H9 (cell line): ENCODE measurements at regions not wholly inside any gene's neighbourhood (a gene's known extent, or its start where the extent isn't known, plus 50 kb on each side); places are given as distances from the start of the nearest gene placed in this dataset.

ENCODE experiments used
- DNase-seq: peaks from one replicate; pipeline ENCODE4 v3.0.0-alpha.2; 2017
- H2AFZ ChIP-seq: one replicate; pipeline ENCODE4 v1.6.1; 2013; ENCODE audit warnings: mild to moderate bottlenecking, low read length, control low read depth, moderate library complexity
- H2AK5ac ChIP-seq: 2 replicates; pipeline ENCODE4 v1.6.1; 2013; ENCODE audit warnings: low read length, control low read depth, mixed read lengths; ENCODE audit not compliant: insufficient read length
- H2BK120ac ChIP-seq: one replicate; pipeline ENCODE4 v1.6.1; 2013; ENCODE audit warnings: low read depth, mild to moderate bottlenecking, low read length, control low read depth, inconsistent platforms; ENCODE audit not compliant: poor library complexity, severe bottlenecking
- H2BK12ac ChIP-seq: 2 replicates; pipeline ENCODE4 v1.6.1; 2013; ENCODE audit warnings: low read length, control low read depth, mixed read lengths, low read depth; ENCODE audit not compliant: insufficient read length
- H2BK15ac ChIP-seq: 2 replicates; pipeline ENCODE4 v1.6.1; 2013; ENCODE audit warnings: low read depth, low read length, control low read depth
- H2BK20ac ChIP-seq: one replicate; pipeline ENCODE4 v1.6.1; 2013; ENCODE audit warnings: low read depth, mild to moderate bottlenecking, low read length, control low read depth, inconsistent platforms; ENCODE audit not compliant: poor library complexity, severe bottlenecking
- H2BK5ac ChIP-seq: 2 replicates; pipeline ENCODE4 v1.6.1; 2013; ENCODE audit warnings: low read length, control low read depth, mixed read lengths; ENCODE audit not compliant: insufficient read length
- H3K14ac ChIP-seq: 2 replicates; pipeline ENCODE4 v1.6.1; 2013; ENCODE audit warnings: low read length, control low read depth; ENCODE audit not compliant: insufficient read depth
- H3K18ac ChIP-seq: 2 replicates; pipeline ENCODE4 v1.6.1; 2013; ENCODE audit warnings: low read depth, mild to moderate bottlenecking, mixed read lengths, low read length, control low read depth; ENCODE audit not compliant: insufficient read length
- H3K23ac ChIP-seq: 2 replicates; pipeline ENCODE4 v1.6.1; 2013; ENCODE audit warnings: low read length, control low read depth, mixed read lengths, low read depth; ENCODE audit not compliant: insufficient read length
- H3K23me2 ChIP-seq: 2 replicates; pipeline ENCODE4 v1.6.1; 2013; ENCODE audit warnings: low read depth, mild to moderate bottlenecking, mixed read lengths, low read length, control low read depth; ENCODE audit not compliant: insufficient read length, poor library complexity, severe bottlenecking
- H3K27ac ChIP-seq: 2 replicates; pipeline ENCODE4 v1.5.1; 2013; ENCODE audit warnings: low read length, control low read depth, mixed read lengths, low read depth; ENCODE audit not compliant: insufficient read length
- H3K27me3 ChIP-seq: 2 replicates; pipeline ENCODE4 v1.6.1; 2013; ENCODE audit warnings: low read length, control low read depth, inconsistent platforms; ENCODE audit not compliant: insufficient read depth
- H3K4ac ChIP-seq: 2 replicates; pipeline ENCODE4 v1.6.1; 2013; ENCODE audit warnings: low read depth, mild to moderate bottlenecking, control low read depth, inconsistent platforms, low read length, moderate library complexity
- H3K4me1 ChIP-seq: 2 replicates; pipeline ENCODE4 v1.6.1; 2013; ENCODE audit warnings: low read length, control low read depth, inconsistent platforms; ENCODE audit not compliant: insufficient read depth
- H3K4me2 ChIP-seq: 2 replicates; pipeline ENCODE4 v1.6.1; 2013; ENCODE audit warnings: low read length, control low read depth, mixed read lengths; ENCODE audit not compliant: insufficient read length, insufficient read depth
- H3K56ac ChIP-seq: 2 replicates; pipeline ENCODE4 v1.6.1; 2013; ENCODE audit warnings: low read depth, mild to moderate bottlenecking, mixed read lengths, low read length, control low read depth; ENCODE audit not compliant: insufficient read length
- H3K79me1 ChIP-seq: 2 replicates; pipeline ENCODE4 v1.6.1; 2013; ENCODE audit warnings: low read depth, mild to moderate bottlenecking, moderate library complexity, low read length, control low read depth, inconsistent platforms; ENCODE audit not compliant: insufficient read depth, poor library complexity, severe bottlenecking
- H3K79me2 ChIP-seq: 2 replicates; pipeline ENCODE4 v1.6.1; 2013; ENCODE audit warnings: low read length, control low read depth, inconsistent platforms; ENCODE audit not compliant: insufficient read depth
- H3K9ac ChIP-seq: 2 replicates; pipeline ENCODE4 v1.6.1; 2013; ENCODE audit warnings: low read length, control low read depth, mixed read lengths; ENCODE audit not compliant: insufficient read length; ENCODE audit errors: extremely low read depth
- H3K9me3 ChIP-seq: one replicate; pipeline ENCODE4 v1.6.1; 2013; ENCODE audit warnings: low read depth, low read length, inconsistent platforms; ENCODE audit not compliant: control insufficient read depth
- H3T11ph ChIP-seq: one replicate; pipeline ENCODE4 v1.6.1; 2013; ENCODE audit warnings: mild to moderate bottlenecking, low read length, control low read depth, inconsistent platforms
- H4K20me1 ChIP-seq: one replicate; pipeline ENCODE4 v1.6.1; 2013; ENCODE audit not compliant: control insufficient read depth, insufficient read length, insufficient read depth
- H4K5ac ChIP-seq: 2 replicates; pipeline ENCODE4 v1.6.1; 2013; ENCODE audit warnings: low read depth, mild to moderate bottlenecking, mixed read lengths, low read length, control low read depth; ENCODE audit not compliant: insufficient read length
- H4K8ac ChIP-seq: replicated peaks from 2 replicates; pipeline ENCODE4 v1.6.1; 2013; ENCODE audit warnings: low read length, control low read depth, mixed read lengths, low read depth; ENCODE audit not compliant: insufficient read length
- H4K91ac ChIP-seq: 2 replicates; pipeline ENCODE4 v1.6.1; 2013; ENCODE audit warnings: low read depth, mild to moderate bottlenecking, moderate library complexity, mixed read lengths, low read length, control low read depth; ENCODE audit not compliant: insufficient read length
- H3K27ac Mint-ChIP-seq, 3 experiments: 2 replicates in 2 of 3; 3 replicates in 1 of 3; pipeline ENCODE4 v1.8.0; 2020 to 2021; ENCODE audit warnings: mixed read lengths in 3 of 3, mild to moderate bottlenecking in 1 of 3, moderate library complexity in 1 of 3
- H3K27me3 Mint-ChIP-seq: 2 replicates; pipeline ENCODE4 v1.8.0; 2021; ENCODE audit warnings: low read depth, mild to moderate bottlenecking, moderate library complexity, mixed read lengths
- H3K36me3 Mint-ChIP-seq, 3 experiments: 2 replicates in 2 of 3; 3 replicates in 1 of 3; pipeline ENCODE4 v1.8.0; 2020 to 2021; ENCODE audit warnings: low read depth in 3 of 3, mixed read lengths in 3 of 3; ENCODE audit not compliant: insufficient read depth in 1 of 3
- H3K4me1 Mint-ChIP-seq, 2 experiments: 2 replicates each; pipeline ENCODE4 v1.8.0; 2020; ENCODE audit warnings: mixed read lengths in 2 of 2
- H3K4me3 Mint-ChIP-seq, 2 experiments: 2 replicates in 1 of 2; 3 replicates in 1 of 2; pipeline ENCODE4 v1.8.0; 2020 to 2021; ENCODE audit warnings: mild to moderate bottlenecking in 2 of 2, mixed read lengths in 2 of 2, moderate library complexity in 1 of 2
- H3K9me3 Mint-ChIP-seq, 2 experiments: 2 replicates in 1 of 2; 3 replicates in 1 of 2; pipeline ENCODE4 v1.8.0; 2020; ENCODE audit warnings: mild to moderate bottlenecking in 2 of 2, mixed read lengths in 2 of 2, moderate library complexity in 1 of 2
- WGBS: extraction: QIAGEN DNeasy Blood & Tissue Kit; methylation state at CpG from one replicate; pipeline ENCODE4 v1.1.7; 2013; ENCODE audit warnings: missing lambda C conversion rate, low lambda C conversion rate, mixed read lengths; ENCODE audit not compliant: insufficient read length; ENCODE audit errors: extremely low coverage; 5-methylcytosine and 5-hydroxymethylcytosine counted together
- TF ChIP-seq, protein P1 (sequence below): fragments of 200-600 bp; sonication (generic); conservative IDR thresholded peaks from 3 replicates; pipeline ENCODE4 v1.8.0; 2021; ENCODE audit warnings: antibody characterized with exemption, mild to moderate bottlenecking

DNA sequence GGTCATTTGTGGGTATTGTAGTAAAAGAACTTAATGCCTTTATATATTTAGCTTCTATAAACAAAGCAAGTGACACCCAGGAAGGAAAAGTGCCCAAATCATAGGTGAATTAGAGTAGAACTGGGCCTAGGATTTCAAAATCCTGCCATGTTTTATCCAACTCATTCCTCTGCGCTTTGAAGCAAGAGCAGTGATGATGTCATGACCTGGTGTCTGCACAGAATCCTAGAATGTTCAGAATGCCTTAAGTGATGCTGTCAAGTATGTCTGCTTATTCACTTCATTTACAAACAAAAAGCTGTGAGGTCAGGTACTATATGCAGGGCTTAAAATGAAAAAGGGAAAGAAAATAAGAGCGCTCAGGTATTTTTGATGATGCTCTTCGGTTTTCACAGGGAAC lies 737.2 kb upstream of the ANKRD30A start:
- Histone ChIP-seq H3K4ac (no peak overlapping the region), H4K20me1 (peaks cover 2% of the 10 kb centered on the region), H2AFZ (no peak overlapping the region), H4K5ac (no peak overlapping the region), H3K23ac (no peak overlapping the region), H3K79me1 (no peaks in the 10 kb centered on the region), H3K27me3 (no peaks in the 10 kb centered on the region), H3K79me2 (no peaks in the 10 kb centered on the region), H3K27ac (no peak overlapping the region), H4K91ac (no peak overlapping the region), H2AK5ac (no peak overlapping the region), H3K4me2 (no peak overlapping the region), H3K9me3 (no peaks in the 10 kb centered on the region), H3K4me1 (no peaks in the 10 kb centered on the region), H4K8ac (no peak overlapping the region), H3T11ph (no peak overlapping the region), H2BK5ac (no peak overlapping the region), H3K9ac (no peak overlapping the region), H3K14ac (no peak overlapping the region), H3K56ac (no peak overlapping the region), H3K18ac (no peak overlapping the region), H2BK120ac (no peak overlapping the region), H2BK15ac (no peak overlapping the region), H2BK20ac (no peak overlapping the region), H3K23me2 (no peaks in the 10 kb centered on the region), H2BK12ac (no peak overlapping the region)
- Mint-ChIP-seq H3K9me3 (no peaks in the 10 kb centered on the region), H3K36me3 (no peaks in the 10 kb centered on the region), H3K4me1 (no peaks in the 10 kb centered on the region), H3K4me3 (no peak overlapping the region), H3K27ac (no peak overlapping the region), H3K27me3 (no peaks in the 10 kb centered on the region)
- TF ChIP-seq, protein P1, sequence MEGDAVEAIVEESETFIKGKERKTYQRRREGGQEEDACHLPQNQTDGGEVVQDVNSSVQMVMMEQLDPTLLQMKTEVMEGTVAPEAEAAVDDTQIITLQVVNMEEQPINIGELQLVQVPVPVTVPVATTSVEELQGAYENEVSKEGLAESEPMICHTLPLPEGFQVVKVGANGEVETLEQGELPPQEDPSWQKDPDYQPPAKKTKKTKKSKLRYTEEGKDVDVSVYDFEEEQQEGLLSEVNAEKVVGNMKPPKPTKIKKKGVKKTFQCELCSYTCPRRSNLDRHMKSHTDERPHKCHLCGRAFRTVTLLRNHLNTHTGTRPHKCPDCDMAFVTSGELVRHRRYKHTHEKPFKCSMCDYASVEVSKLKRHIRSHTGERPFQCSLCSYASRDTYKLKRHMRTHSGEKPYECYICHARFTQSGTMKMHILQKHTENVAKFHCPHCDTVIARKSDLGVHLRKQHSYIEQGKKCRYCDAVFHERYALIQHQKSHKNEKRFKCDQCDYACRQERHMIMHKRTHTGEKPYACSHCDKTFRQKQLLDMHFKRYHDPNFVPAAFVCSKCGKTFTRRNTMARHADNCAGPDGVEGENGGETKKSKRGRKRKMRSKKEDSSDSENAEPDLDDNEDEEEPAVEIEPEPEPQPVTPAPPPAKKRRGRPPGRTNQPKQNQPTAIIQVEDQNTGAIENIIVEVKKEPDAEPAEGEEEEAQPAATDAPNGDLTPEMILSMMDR, result no peak
- DNase-seq, result no peak
- WGBS, result no CpG with 5 or more reads among the region's 3 CpGs
